Right atrium auricular region (tissue), 2 donors: ENCODE measurements at regions not wholly inside any gene's neighbourhood (a gene's known extent, or its start where the extent isn't known, plus 50 kb on each side); places are given as distances from the start of the nearest gene placed in this dataset.

Experiments
- DNase-seq: peaks from one replicate; pipeline ENCODE4 v3.0.0-alpha.2; 2019; ENCODE audit warnings: low spot score
- H3K27ac ChIP-seq, 2 donors: fragments of 200-600 bp; sonication (generic); 1 replicate in 1 of 2; 2 replicates in 1 of 2; pipeline ENCODE4 v1.5.1; 2016 to 2019
- H3K27me3 ChIP-seq, 2 donors: fragments of 200-600 bp; sonication (generic); one replicate each; pipeline versions ENCODE4 v1.5.1 to v1.6.0; 2017 to 2019
- H3K36me3 ChIP-seq: fragments of 200-600 bp; sonication (generic); one replicate; pipeline ENCODE4 v1.5.1; 2016
- H3K4me1 ChIP-seq, 2 donors: fragments of 200-600 bp; sonication (generic); one replicate each; pipeline versions ENCODE4 v1.5.1 to v1.6.0; 2017 to 2019
- H3K4me3 ChIP-seq, 2 donors: fragments of 200-600 bp; sonication (generic); 1 replicate in 1 of 2; 2 replicates in 1 of 2; pipeline ENCODE4 v1.5.1; 2017 to 2019; ENCODE audit warnings: mild to moderate bottlenecking in 1 of 2, moderate library complexity in 1 of 2
- H3K9me3 ChIP-seq, 2 donors: fragments of 200-600 bp; sonication (generic); one replicate each; pipeline ENCODE4 v1.5.1; 2019
- CTCF ChIP-seq, 2 donors: fragments of 200-600 bp; sonication (generic); IDR thresholded peaks; one replicate each; pipeline ENCODE4 v1.5.1; 2019; ENCODE audit warnings: antibody characterized with exemption in 2 of 2

- DNase-seq: no peak
- Histone ChIP-seq H3K27me3 (no peaks in the 10 kb centered on the region), H3K36me3 (no peaks in the 10 kb centered on the region), H3K27ac (no peak overlapping the region), H3K4me3 (no peak overlapping the region), H3K9me3 (no peaks in the 10 kb centered on the region), H3K4me1 (no peaks in the 10 kb centered on the region)
- no peak for TF ChIP-seq CTCF (IDR thresholded peaks at IDR 0.05)
Measured at GRCh38 chr10:52459097-52459496, 145.0 kb downstream of the DKK1 start.

DNA sequence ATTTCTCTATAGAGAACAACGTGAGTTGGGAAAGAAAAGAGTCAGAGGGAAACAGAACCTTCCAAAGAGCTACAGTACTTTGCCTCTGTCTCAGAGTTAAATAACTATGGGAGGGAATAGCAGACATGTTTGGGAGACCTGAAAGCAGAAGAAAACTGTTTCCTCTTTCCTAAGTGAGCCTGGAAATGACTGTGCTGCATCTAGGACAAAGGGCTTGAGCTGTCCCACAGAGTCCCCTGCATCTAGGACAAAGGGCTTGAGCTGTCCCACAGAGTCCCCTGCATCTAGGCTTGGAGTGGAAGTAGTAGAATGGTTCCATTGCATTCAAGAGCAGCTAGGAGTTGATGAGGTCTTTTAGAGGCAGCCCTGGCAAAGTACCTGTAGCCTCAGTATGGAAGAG lies 149.7 kb downstream of the DKK1 start:
- Histone ChIP-seq H3K4me1 (no peaks in the 10 kb centered on the region), H3K9me3 (no peaks in the 10 kb centered on the region), H3K36me3 (no peaks in the 10 kb centered on the region), H3K27ac (no peak overlapping the region), H3K27me3 (no peaks in the 10 kb centered on the region), H3K4me3 (no peak overlapping the region)
- no peak for DNase-seq
- TF ChIP-seq CTCF (IDR thresholded peaks at IDR 0.05): no peak

DNA sequence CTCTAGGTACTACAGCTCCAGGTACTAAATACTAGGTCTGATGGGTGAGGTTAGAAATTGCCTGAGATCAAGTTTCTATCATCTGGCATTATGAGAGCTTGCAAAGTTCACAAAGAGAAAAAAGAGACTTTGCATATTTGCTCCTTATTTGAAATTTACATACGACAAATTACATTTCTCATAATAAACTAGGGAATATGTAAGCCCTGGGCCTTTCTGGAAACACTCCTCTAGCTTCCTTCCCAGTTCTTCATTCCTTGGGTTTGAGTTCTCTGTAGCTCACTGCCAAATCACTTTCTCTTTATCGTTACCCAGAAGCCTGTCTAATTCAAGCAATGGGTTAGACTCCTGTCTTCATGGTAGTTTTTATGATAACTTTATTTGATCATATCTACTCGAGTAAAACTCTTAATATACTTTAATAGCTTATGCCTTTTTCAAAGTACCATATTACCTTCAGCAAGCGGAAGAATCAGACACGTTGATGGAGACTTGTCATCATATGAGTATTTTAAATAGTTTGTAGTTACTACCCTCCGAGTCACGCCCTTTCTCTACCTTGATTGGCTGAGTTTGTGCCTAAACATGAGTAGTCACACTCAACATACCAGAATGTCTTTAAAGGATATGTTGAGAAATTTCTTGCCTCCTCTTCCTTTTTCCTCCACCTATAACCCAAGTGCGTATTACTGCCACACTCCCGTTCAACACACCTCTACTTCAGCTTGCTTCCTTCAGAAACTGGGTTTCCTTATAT lies 150.5 kb downstream of the DKK1 start:
- DNase-seq: no peak
- TF ChIP-seq CTCF (IDR thresholded peaks at IDR 0.05): no peak
- no peak overlapping the region for H3K4me3 ChIP-seq
- H3K27ac ChIP-seq: no peak overlapping the region
- no peaks in the 10 kb centered on the region for H3K36me3 ChIP-seq
- H3K27me3 ChIP-seq: no peaks in the 10 kb centered on the region
- no peaks in the 10 kb centered on the region for H3K9me3 ChIP-seq
- H3K4me1 ChIP-seq: no peaks in the 10 kb centered on the region

GRCh38 chr10:52465202-52465601 lies 151.1 kb downstream of the DKK1 start:
- Histone ChIP-seq H3K4me3 (no peak overlapping the region), H3K4me1 (no peaks in the 10 kb centered on the region), H3K27ac (no peak overlapping the region), H3K27me3 (no peaks in the 10 kb centered on the region), H3K36me3 (no peaks in the 10 kb centered on the region), H3K9me3 (no peaks in the 10 kb centered on the region)
- no peak for DNase-seq
- no peak for TF ChIP-seq CTCF (IDR thresholded peaks at IDR 0.05)

GRCh38 chr10:52466464-52466863 lies 152.4 kb downstream of the DKK1 start:
- no peak overlapping the region for H3K27ac ChIP-seq

More at GRCh38 chr10:52466464-52466863, 152.4 kb downstream of the DKK1 start:
- Histone ChIP-seq H3K4me3 (no peak overlapping the region), H3K27me3 (no peaks in the 10 kb centered on the region), H3K9me3 (no peaks in the 10 kb centered on the region), H3K36me3 (no peaks in the 10 kb centered on the region), H3K4me1 (no peaks in the 10 kb centered on the region)
- DNase-seq: no peak
- no peak for TF ChIP-seq CTCF (IDR thresholded peaks at IDR 0.05)
